HEK293T (cell line): ENCODE measurements at regions not wholly inside any gene's neighbourhood (a gene's known extent, or its start where the extent isn't known, plus 50 kb on each side); places are given as distances from the start of the nearest gene placed in this dataset.
"Not testable (repeated sequence)": the region's sequence is repeated elsewhere in the genome, so short reads cannot be mapped to it uniquely, and the experiment has no call there.

Experiments
- CTCF ChIA-PET: fragments of 350-600 bp; formaldehyde crosslinking; extraction: SDS; loops from one replicate; lab custom pipeline; 2021; ENCODE audit warnings: antibody characterized with exemption, inconsistent platforms; lab: Yijun Ruan, JAX
- POLR2A ChIA-PET: fragments of 350-600 bp; formaldehyde crosslinking; extraction: SDS; loops from one replicate; lab custom pipeline; 2020; ENCODE audit warnings: antibody characterized with exemption, inconsistent platforms; lab: Yijun Ruan, JAX
- DNase-seq: peaks from one replicate; pipeline ENCODE4 v3.0.0; 2012; ENCODE audit warnings: mixed read lengths; ENCODE audit errors: extremely low spot score
- ARNT ChIP-seq: fragments of 450-650 bp; IDR thresholded peaks from 2 replicates; pipeline ENCODE4 v1.6.1; 2017; ENCODE audit warnings: mild to moderate bottlenecking
- BHLHE40 ChIP-seq: fragments of 450-650 bp; IDR thresholded peaks from 2 replicates; pipeline ENCODE4 v1.6.1; 2016; ENCODE audit warnings: mild to moderate bottlenecking, moderate library complexity, borderline replicate concordance
- CTBP1 ChIP-seq: fragments of 450-650 bp; IDR thresholded peaks from 2 replicates; pipeline ENCODE4 v1.6.1; 2016; ENCODE audit warnings: borderline replicate concordance
- ELF4 ChIP-seq: fragments of 450-650 bp; IDR thresholded peaks from 2 replicates; pipeline ENCODE4 v1.6.1; 2017; ENCODE audit warnings: antibody characterized with exemption
- FOXA1 ChIP-seq: fragments of 450-650 bp; IDR thresholded peaks from 2 replicates; pipeline ENCODE4 v1.6.1; 2016; ENCODE audit warnings: mild to moderate bottlenecking
- FOXK2 ChIP-seq: fragments of 450-650 bp; IDR thresholded peaks from 2 replicates; pipeline ENCODE4 v1.6.1; 2016; ENCODE audit warnings: mild to moderate bottlenecking
- FOXM1 ChIP-seq: fragments of 450-650 bp; IDR thresholded peaks from 2 replicates; pipeline ENCODE4 v1.6.1; 2017; ENCODE audit warnings: mild to moderate bottlenecking, borderline replicate concordance
- HDGF ChIP-seq: fragments of 450-650 bp; IDR thresholded peaks from 2 replicates; pipeline ENCODE4 v1.6.1; 2017; ENCODE audit warnings: antibody characterized with exemption, borderline replicate concordance
- L3MBTL2 ChIP-seq: fragments of 450-650 bp; conservative IDR thresholded peaks from 2 replicates; pipeline ENCODE4 v1.6.1; 2016; ENCODE audit warnings: mild to moderate bottlenecking
- LEF1 ChIP-seq: fragments of 450-650 bp; IDR thresholded peaks from 2 replicates; pipeline ENCODE4 v1.6.1; 2017; ENCODE audit warnings: mild to moderate bottlenecking, borderline replicate concordance
- NFRKB ChIP-seq: fragments of 450-650 bp; IDR thresholded peaks from 2 replicates; pipeline ENCODE4 v1.6.1; 2016; ENCODE audit warnings: mild to moderate bottlenecking, moderate library complexity
- PKNOX1 ChIP-seq: fragments of 450-650 bp; IDR thresholded peaks from 2 replicates; pipeline ENCODE4 v1.6.1; 2016
- SP1 ChIP-seq: fragments of 450-650 bp; IDR thresholded peaks from 2 replicates; pipeline ENCODE4 v1.6.1; 2017
- SUZ12 ChIP-seq: fragments of 450-650 bp; IDR thresholded peaks from 2 replicates; pipeline ENCODE4 v1.6.1; 2016; ENCODE audit warnings: mild to moderate bottlenecking
- TARDBP ChIP-seq: fragments of 450-650 bp; IDR thresholded peaks from 2 replicates; pipeline ENCODE4 v1.6.1; 2016
- ZNF384 ChIP-seq: fragments of 450-650 bp; IDR thresholded peaks from 2 replicates; pipeline ENCODE4 v1.6.1; 2016

- no peak for DNase-seq
- POLR2A ChIA-PET = no interaction called here
- TF ChIP-seq FOXA1 (no peak), PKNOX1 (no peak), HDGF (no peak), FOXK2 (no peak), TARDBP (no peak)
- CTCF ChIA-PET = no interaction called here
These were observed 165.4 kb downstream of the UTP18 start for GRCh38 chr17:51425773-51426172.

DNA sequence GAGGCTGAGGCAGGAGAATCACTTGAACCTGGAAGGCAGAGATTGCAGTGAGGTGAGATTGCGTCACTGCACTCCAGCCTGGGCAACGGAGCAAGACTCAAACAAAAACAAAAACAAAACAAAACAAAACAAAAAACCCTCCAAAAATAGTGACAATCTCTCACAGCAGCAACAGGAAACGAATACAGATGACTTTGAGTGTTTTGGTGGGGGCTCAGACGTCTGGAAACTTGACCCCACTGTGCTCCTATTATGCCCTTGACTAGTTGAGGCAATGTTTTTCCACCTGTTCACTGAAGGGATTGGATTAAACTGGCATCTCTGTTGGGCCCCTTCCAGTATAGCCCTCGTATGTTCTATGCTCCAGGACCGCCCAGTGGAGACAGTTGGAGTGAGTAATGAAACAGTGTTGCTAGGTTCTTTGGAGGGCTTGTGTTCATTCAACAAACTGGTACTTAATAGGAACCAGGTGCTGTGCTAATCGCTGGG, 167.0 kb downstream of the UTP18 start:
- DNase-seq = no peak
- TF ChIP-seq ZNF384 (no peak), FOXM1 (no peak), CTBP1 (no peak), ELF4 (no peak), HDGF (no peak), LEF1 (no peak)
- ChIA-PET POLR2A (no interaction called here), CTCF (no interaction called here)

- no peak for DNase-seq
- TF ChIP-seq L3MBTL2 = no peak
- no peak for TF ChIP-seq ELF4
- TF ChIP-seq HDGF = no peak
- no peak for TF ChIP-seq SUZ12
- TF ChIP-seq SP1 = no peak
- no peak for TF ChIP-seq NFRKB
- POLR2A ChIA-PET = no interaction called here
- CTCF ChIA-PET = no interaction called here
These were observed 167.5 kb downstream of the UTP18 start for GRCh38 chr17:51427856-51428255.

GRCh38 chr17:51428668-51429495, 168.5 kb downstream of the UTP18 start:
- TF ChIP-seq SP1 (no peak), FOXM1 (no peak), TARDBP (no peak), NFRKB (no peak), SUZ12 (no peak), LEF1 (no peak), ZNF384 (no peak), ARNT (no peak), FOXK2 (no peak), CTBP1 (no peak), ELF4 (no peak), L3MBTL2 (no peak)
- ChIA-PET CTCF (no interaction called here), POLR2A (no interaction called here)
- DNase-seq = no peak

DNA sequence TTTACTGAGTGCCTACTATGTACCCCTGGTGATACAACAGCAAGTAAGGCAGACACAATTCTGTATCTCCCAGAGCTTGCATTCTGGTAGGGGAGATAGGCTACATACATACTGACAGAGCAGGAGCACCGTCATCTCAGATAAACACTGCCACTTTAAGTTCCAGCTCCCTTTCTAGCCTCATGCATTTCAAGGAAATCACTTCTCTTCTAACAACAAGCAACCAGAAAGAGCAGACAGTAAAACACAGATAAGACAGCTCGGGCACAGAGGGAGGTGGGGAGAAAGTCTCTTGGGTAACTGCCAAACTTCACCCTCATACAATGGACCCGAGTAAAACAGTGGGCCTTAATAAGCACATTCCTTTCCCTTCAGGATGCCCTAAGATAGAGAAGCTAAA, 169.6 kb downstream of the UTP18 start:
- DNase-seq, POLR2A ChIA-PET, CTCF ChIA-PET: not testable (repeated sequence)

DNA sequence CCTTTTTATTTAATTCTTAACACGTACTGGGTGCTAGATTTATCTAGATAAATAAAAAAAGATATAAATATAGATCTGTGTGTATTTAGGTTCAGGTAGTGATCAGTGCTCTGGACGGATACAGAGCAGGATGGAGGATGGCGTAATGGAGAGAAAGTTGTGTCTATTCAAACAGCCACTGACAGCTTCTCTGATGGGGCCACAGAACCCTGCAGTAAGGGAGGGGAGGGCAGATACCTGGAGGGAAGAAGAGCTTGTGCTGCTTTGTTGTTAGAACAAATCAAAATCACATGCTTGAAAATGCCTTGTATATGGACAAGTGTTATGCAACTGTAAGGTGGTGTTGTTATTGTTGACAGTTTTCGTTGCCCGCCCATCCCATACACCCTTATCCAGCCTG, 170.2 kb downstream of the UTP18 start:
- no peak for TF ChIP-seq CTBP1
- TF ChIP-seq ZNF384 = no peak
- TF ChIP-seq SUZ12 = no peak
- no peak for TF ChIP-seq SP1
- TF ChIP-seq ELF4 = no peak
- TF ChIP-seq LEF1 = no peak
- TF ChIP-seq FOXM1 = no peak
- no peak for TF ChIP-seq TARDBP
- no peak for TF ChIP-seq NFRKB
- TF ChIP-seq ARNT = no peak
- no peak for TF ChIP-seq FOXA1
- TF ChIP-seq FOXK2 = no peak
- TF ChIP-seq BHLHE40 = no peak
- no peak for TF ChIP-seq PKNOX1
- DNase-seq = no peak
- ChIA-PET CTCF (no interaction called here), POLR2A (no interaction called here)

- no peak for TF ChIP-seq BHLHE40
- TF ChIP-seq ZNF384 = no peak
- TF ChIP-seq PKNOX1 = no peak
- TF ChIP-seq NFRKB = no peak
- no peak; the same call in 1 of the 2 replicates for TF ChIP-seq L3MBTL2
- TF ChIP-seq ARNT = no peak
These were observed 174.3 kb downstream of the UTP18 start for GRCh38 chr17:51434434-51435170.

More at GRCh38 chr17:51434434-51435170, 174.3 kb downstream of the UTP18 start:
- POLR2A ChIA-PET = no interaction called here
- CTCF ChIA-PET = interaction anchor here (0.6 to 1.3 kb wide), 9 partner anchors 18 to 276 kb away, joined by 3 to 8 read pairs (median 4); no protein-coding TSS in a partner anchor
- no peak for DNase-seq
